ENCODE measurements at regions not wholly inside any gene's neighbourhood (a gene's known extent, or its start where the extent isn't known, plus 50 kb on each side); places are given as distances from the start of the nearest gene placed in this dataset.

DNA sequence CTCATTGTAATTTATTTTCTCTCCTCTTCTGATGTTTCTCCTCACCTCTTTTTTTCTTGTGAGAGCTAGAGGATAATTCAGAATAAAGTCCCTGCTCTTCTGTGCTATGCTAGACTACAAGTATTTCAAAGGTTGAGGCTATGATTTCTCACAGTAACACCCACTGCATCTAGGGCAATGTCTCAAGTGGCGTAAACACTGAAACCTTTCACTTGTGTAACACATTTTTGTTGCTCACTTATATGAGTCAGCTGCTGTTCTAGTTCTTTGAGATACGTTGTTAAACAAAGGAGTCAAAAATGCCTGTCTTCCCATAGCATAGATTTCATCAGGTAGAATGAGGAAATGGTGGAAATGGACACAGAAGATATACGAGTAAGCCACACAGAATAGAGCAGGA is 305.1 kb upstream of the PITRM1 start:
- TF ChIP-seq, protein P1, sequence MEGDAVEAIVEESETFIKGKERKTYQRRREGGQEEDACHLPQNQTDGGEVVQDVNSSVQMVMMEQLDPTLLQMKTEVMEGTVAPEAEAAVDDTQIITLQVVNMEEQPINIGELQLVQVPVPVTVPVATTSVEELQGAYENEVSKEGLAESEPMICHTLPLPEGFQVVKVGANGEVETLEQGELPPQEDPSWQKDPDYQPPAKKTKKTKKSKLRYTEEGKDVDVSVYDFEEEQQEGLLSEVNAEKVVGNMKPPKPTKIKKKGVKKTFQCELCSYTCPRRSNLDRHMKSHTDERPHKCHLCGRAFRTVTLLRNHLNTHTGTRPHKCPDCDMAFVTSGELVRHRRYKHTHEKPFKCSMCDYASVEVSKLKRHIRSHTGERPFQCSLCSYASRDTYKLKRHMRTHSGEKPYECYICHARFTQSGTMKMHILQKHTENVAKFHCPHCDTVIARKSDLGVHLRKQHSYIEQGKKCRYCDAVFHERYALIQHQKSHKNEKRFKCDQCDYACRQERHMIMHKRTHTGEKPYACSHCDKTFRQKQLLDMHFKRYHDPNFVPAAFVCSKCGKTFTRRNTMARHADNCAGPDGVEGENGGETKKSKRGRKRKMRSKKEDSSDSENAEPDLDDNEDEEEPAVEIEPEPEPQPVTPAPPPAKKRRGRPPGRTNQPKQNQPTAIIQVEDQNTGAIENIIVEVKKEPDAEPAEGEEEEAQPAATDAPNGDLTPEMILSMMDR (IDR thresholded peaks at IDR 0.05) = no peak
- no peak for TF ChIP-seq POLR2A (IDR thresholded peaks at IDR 0.05)
